GM12878 (cell line): ENCODE measurements at regions not wholly inside any gene's neighbourhood (a gene's known extent, or its start where the extent isn't known, plus 50 kb on each side); places are given as distances from the start of the nearest gene placed in this dataset.

Source experiments
- BCL11A ChIP-seq: IDR thresholded peaks from 2 replicates; pipeline ENCODE4 v1.6.1; 2011; ENCODE audit warnings: low read depth, low read length
- CEBPB ChIP-seq, 2 experiments: fragments of 150-350 bp in 1 of 2; IDR thresholded peaks; 2 replicates each; pipeline ENCODE4 v1.6.1; 2012 to 2014; ENCODE audit warnings: low read depth in 2 of 2, low read length in 2 of 2, borderline replicate concordance in 1 of 2, inconsistent platforms in 1 of 2
- FOXM1 ChIP-seq: IDR thresholded peaks from 2 replicates; pipeline ENCODE4 v1.6.1; 2012; ENCODE audit warnings: low read depth, mild to moderate bottlenecking, inconsistent platforms, low read length, moderate library complexity
- NFYB ChIP-seq: IDR thresholded peaks from 2 replicates; pipeline ENCODE4 v1.6.1; 2011; ENCODE audit warnings: low read depth, mild to moderate bottlenecking, low read length, improper control_type of control experiment, moderate library complexity; ENCODE audit not compliant: insufficient read depth
- NR2F1 ChIP-seq: fragments of 450-650 bp; conservative IDR thresholded peaks from 2 replicates; pipeline ENCODE4 v1.6.1; 2017; ENCODE audit warnings: mild to moderate bottlenecking
- SIX5 ChIP-seq: IDR thresholded peaks from 2 replicates; pipeline ENCODE4 v1.6.1; 2011; ENCODE audit warnings: mild to moderate bottlenecking, low read depth, low read length, moderate library complexity; ENCODE audit not compliant: severe bottlenecking
- SMAD1 ChIP-seq: fragments of 450-650 bp; IDR thresholded peaks from 2 replicates; pipeline ENCODE4 v1.6.1; 2018; ENCODE audit warnings: mild to moderate bottlenecking, low read depth; ENCODE audit not compliant: partially characterized antibody
- YBX1 ChIP-seq: fragments of 450-650 bp; IDR thresholded peaks from 2 replicates; pipeline ENCODE4 v1.6.1; 2016; ENCODE audit warnings: antibody characterized with exemption
- ZNF207 ChIP-seq: fragments of 450-650 bp; IDR thresholded peaks from 2 replicates; pipeline ENCODE4 v1.6.1; 2014; ENCODE audit warnings: antibody characterized with exemption, mild to moderate bottlenecking, borderline replicate concordance
- ZNF687 ChIP-seq: fragments of 450-650 bp; IDR thresholded peaks from 2 replicates; pipeline ENCODE4 v1.6.1; 2017; ENCODE audit warnings: mild to moderate bottlenecking, moderate library complexity
- ZZZ3 ChIP-seq: IDR thresholded peaks from 2 replicates; pipeline ENCODE4 v1.6.1; 2011; ENCODE audit warnings: low read depth; ENCODE audit not compliant: control insufficient read depth, insufficient read length
- TF ChIP-seq, protein P1 (sequence below): fragments of 450-650 bp; IDR thresholded peaks from 2 replicates; pipeline ENCODE4 v1.6.1; 2017; ENCODE audit warnings: borderline replicate concordance

DNA sequence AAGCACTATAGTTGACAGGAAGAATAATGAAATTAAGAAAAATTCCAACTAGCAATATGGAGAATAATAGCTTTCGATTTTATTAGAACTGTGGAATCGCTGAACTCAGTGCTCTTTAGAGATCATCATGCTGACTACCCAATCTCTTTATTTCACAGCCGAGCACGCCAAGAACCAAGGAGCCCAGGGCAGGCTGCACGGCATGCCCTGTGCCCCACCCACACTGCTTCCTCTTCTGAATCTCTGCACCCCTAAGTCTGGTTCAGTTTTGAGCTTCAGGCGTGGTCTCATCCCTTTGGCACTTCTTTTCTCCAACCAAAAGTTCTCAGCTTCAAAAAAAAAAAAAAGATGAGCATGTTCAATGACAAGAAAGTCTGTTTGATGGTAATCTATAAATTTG is 92.4 kb upstream of the ZNF800 start (continued):
- TF ChIP-seq ZNF687, result no peak
- TF ChIP-seq BCL11A, result no peak
- TF ChIP-seq FOXM1, result no peak
- TF ChIP-seq ZNF207, result no peak
- no peak for TF ChIP-seq SIX5
- no peak for TF ChIP-seq NR2F1
- no peak for TF ChIP-seq YBX1
- TF ChIP-seq NFYB, result no peak
- TF ChIP-seq ZZZ3, result no peak
- TF ChIP-seq SMAD1, result no peak
- no peak for TF ChIP-seq CEBPB (IDR thresholded peaks at IDR 0.05; ENCODE audit: borderline replicate concordance in 1 of 2, low read depth in 2 of 2, low read length in 2 of 2)
- TF ChIP-seq, protein P1, sequence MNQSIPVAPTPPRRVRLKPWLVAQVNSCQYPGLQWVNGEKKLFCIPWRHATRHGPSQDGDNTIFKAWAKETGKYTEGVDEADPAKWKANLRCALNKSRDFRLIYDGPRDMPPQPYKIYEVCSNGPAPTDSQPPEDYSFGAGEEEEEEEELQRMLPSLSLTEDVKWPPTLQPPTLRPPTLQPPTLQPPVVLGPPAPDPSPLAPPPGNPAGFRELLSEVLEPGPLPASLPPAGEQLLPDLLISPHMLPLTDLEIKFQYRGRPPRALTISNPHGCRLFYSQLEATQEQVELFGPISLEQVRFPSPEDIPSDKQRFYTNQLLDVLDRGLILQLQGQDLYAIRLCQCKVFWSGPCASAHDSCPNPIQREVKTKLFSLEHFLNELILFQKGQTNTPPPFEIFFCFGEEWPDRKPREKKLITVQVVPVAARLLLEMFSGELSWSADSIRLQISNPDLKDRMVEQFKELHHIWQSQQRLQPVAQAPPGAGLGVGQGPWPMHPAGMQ, result no peak
